ENCODE measurements at regions not wholly inside any gene's neighbourhood (a gene's known extent, or its start where the extent isn't known, plus 50 kb on each side); places are given as distances from the start of the nearest gene placed in this dataset.

GRCh38 chr16:86735727-86736126 is 157.4 kb downstream of the FOXL1 start:
- TF ChIP-seq HOXA7 (CRISPR knock-in tag; IDR thresholded peaks at IDR 0.05) = no peak
- TF ChIP-seq CTCF (IDR thresholded peaks at IDR 0.05) = no peak
- no peak for TF ChIP-seq JUNB (IDR thresholded peaks at IDR 0.05)
- no peak for TF ChIP-seq SMC3 (IDR thresholded peaks at IDR 0.05)
- no peak for TF ChIP-seq MYC (IDR thresholded peaks at IDR 0.05; ENCODE audit: borderline replicate concordance, low read length)
- no peak for TF ChIP-seq BHLHE40 (IDR thresholded peaks at IDR 0.05; ENCODE audit: low read depth, low read length)
- no peak for TF ChIP-seq POLR2A (IDR thresholded peaks at IDR 0.05; ENCODE audit: low read length)
- TF ChIP-seq POLR2AphosphoS2 (conservative IDR thresholded peaks at IDR 0.05; ENCODE audit: low read length) = no peak
- TF ChIP-seq SREBF2 (IDR thresholded peaks at IDR 0.05) = no peak
- TF ChIP-seq REST (IDR thresholded peaks at IDR 0.05) = no peak

Measured in A549 (cell line).